ENCODE measurements at regions not wholly inside any gene's neighbourhood (a gene's known extent, or its start where the extent isn't known, plus 50 kb on each side); places are given as distances from the start of the nearest gene placed in this dataset.

DNA sequence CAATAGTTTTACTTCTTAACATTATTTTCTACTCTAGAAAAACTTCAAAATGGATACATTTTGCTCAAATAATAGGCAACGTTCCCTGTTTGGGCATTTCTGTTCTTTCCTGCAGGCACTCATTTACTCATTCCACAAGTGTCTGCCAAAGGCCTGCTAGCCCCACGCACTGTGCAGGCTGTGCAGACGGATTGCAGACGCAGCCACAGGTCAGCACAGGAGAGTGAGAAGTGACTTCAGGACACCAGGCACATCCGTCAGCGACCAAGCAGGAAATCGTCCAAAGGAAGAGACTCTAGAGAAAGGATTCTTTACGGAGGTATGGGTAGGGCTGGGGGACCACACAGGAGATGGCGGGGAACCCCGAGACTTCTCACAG is 103.0 kb upstream of the AGAP1 start (continued):
- TF ChIP-seq NANOG (IDR thresholded peaks at IDR 0.05; ENCODE audit: insufficient read depth, low read depth, low read length, poor library complexity, severe bottlenecking) (no peak), KDM5A (IDR thresholded peaks at IDR 0.05; ENCODE audit: low read length) (no peak), CBX8 (IDR thresholded peaks at IDR 0.05; ENCODE audit: borderline replicate concordance, low read depth, low read length) (no peak), RFX5 (IDR thresholded peaks at IDR 0.05; ENCODE audit: borderline replicate concordance, low read depth, low read length) (no peak), SIRT6 (IDR thresholded peaks at IDR 0.05; ENCODE audit: low read length) (no peak), EGR1 (IDR thresholded peaks at IDR 0.05; ENCODE audit: borderline replicate concordance, low read depth, low read length) (no peak)
